ENCODE measurements at regions not wholly inside any gene's neighbourhood (a gene's known extent, or its start where the extent isn't known, plus 50 kb on each side); places are given as distances from the start of the nearest gene placed in this dataset.

DNA sequence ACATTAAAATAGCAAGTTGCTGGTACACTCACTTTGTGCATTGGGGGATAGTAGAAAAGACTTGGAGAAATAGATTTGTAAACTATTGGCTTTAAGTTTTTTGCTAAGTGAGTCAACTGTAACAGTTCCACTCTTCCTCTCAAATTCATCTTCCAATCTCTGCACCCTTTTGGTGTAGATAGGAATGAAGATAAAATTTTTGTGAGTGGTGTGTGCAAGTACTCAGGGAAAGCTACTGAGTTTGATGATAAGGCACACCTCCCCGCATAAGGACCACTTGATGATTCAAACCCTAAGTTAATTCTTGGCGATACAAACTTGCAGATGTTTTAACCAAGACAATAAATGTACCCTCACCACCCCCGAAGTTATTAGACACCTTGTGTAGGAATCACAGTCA is 168.3 kb upstream of the SLITRK1 start:
- DNase-seq (ENCODE audit: low spot score): no peak

- DNase-seq (ENCODE audit: low spot score): no peak
These were observed 167.4 kb upstream of the SLITRK1 start for GRCh38 chr13:84049443-84050219.

GRCh38 chr13:84044805-84045204 is 162.5 kb upstream of the SLITRK1 start:
- no peak for DNase-seq (ENCODE audit: low spot score)

DNA sequence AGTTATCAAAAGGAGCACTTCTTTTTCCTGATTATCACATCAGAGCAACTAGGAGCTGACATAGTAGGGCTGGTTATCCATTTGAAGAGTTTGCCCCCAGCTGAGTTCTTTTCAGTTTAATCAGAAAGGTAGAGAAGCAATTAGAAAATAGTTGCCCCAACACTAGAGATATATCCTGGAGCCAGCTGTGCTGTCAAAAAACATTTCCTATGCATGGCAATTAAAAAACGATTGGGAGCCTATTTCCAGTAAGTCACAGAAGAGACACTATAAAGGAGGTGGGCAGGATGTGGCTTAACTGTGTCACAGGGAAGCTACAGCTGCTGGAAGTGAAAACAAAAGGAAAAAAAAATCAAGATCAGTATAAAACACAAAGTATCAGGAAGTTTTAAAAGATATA is 155.7 kb upstream of the SLITRK1 start:
- DNase-seq (ENCODE audit: low spot score): no peak

DNA sequence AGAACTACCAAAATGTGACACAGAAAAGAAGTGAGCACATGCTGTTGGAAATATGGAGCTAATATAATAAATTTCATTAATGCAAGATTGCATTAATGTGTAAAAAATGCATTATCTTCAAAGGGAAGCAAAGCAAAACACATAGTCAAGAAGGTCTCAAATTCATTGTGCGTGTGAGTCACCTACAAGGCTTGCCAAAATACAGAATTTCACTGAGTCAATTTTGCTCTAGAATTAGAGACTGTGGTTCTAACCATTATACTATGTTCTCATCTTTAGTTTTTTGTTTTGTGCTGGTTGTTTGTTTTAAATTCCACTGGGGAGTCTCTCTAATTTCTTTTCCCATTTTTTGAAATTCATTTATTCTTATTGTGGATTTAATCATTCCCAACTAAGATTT is 149.8 kb upstream of the SLITRK1 start:
- DNase-seq (ENCODE audit: low spot score): no peak

GRCh38 chr13:84031120-84031519 is 148.8 kb upstream of the SLITRK1 start:
- no peak for DNase-seq (ENCODE audit: low spot score)

DNA sequence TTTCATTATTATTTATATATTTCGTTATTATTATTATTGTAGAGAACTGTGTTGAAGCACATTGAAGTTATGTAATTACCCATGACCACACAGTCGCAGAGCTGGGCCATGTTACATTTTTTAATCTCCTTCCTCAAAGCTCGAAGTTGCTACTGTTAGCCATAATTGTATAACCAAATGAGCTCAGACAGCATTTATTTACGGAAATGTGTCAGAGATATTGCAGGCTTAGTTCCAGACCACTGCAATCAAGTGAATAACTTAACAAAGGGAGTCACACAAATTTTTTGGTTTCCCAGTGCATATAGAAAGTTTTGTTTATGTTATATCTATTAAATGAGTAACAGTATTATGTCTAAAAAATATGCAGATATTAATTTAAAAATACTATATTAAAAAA is 147.1 kb upstream of the SLITRK1 start:
- no peak for DNase-seq (ENCODE audit: low spot score)

DNA sequence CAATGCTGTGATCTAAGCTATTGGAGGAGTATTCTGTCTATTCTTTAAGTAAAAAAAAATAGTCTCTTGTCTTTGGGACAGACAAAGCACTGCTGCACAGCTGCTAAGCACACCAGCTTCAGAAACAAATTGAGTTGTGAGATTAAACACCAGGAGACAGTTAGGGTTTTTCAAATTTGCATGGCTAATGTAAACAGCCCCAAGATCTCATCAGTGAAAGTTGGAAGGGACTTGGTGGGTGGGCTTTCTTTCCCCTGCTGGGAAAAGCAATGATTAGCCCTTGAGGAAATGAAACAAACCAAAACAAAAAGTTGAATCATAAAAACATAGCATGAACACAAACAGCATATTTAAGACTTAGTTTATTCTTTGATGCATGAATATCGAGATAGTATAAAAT is 143.6 kb upstream of the SLITRK1 start:
- no peak for DNase-seq (ENCODE audit: low spot score)

DNA sequence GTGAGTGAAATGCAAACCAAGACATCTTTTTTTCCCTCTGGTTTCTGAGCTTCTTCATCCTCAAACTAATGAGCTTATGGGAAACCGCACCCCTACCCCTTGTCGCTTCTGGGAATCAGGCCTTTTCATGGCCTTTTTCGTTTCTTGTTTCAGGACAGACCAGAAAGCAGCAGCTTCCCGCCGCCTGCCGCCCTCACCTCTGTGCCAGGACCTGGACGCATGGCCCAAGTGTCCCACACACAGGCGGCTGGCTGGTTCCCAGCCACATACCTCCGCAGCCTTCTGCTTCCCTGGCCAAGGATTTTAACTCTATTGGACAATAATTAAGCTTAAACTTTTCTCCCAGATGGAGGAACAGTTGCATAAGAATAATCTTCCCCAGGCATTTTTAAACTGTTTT is 114.1 kb upstream of the SLITRK1 start:
- no peak for DNase-seq (ENCODE audit: low spot score)

- DNase-seq (ENCODE audit: low spot score): no peak
These were observed 113.7 kb upstream of the SLITRK1 start for GRCh38 chr13:83995930-83996329.

GRCh38 chr13:83992566-83993358 is 110.5 kb upstream of the SLITRK1 start:
- DNase-seq (ENCODE audit: low spot score): no peak

GRCh38 chr13:83987394-83987793 is 105.1 kb upstream of the SLITRK1 start:
- no peak for DNase-seq (ENCODE audit: low spot score)

GRCh38 chr13:83984793-83985192 is 102.5 kb upstream of the SLITRK1 start:
- DNase-seq (ENCODE audit: low spot score): no peak

- no peak for DNase-seq (ENCODE audit: low spot score)
These were observed 98.1 kb upstream of the SLITRK1 start for GRCh38 chr13:83980331-83980730.

GRCh38 chr13:83975655-83976165 is 93.4 kb upstream of the SLITRK1 start:
- no peak for DNase-seq (ENCODE audit: low spot score)

- DNase-seq (ENCODE audit: low spot score): no peak
These were observed 76.3 kb upstream of the SLITRK1 start for GRCh38 chr13:83958531-83958930.

- no peak for DNase-seq (ENCODE audit: low spot score)
These were observed 72.7 kb upstream of the SLITRK1 start for GRCh38 chr13:83955011-83955410.

DNA sequence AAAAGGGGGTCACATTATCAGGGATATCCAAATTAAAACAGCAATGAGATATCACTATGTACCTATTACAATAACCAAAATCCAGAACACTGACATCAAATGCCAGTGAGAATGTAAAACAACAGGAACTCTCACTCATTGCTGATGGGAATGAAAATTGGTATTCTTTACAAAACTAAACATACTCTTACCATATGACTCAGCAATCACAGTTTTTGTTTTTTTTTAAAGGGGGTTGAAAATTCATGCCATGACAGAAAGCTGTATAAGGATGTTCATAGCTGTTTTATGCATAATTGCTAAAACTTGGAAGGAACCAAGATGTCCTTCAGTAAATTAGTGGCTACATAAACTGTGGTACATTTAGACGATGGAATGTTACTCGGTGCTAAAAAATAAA is 71.6 kb upstream of the SLITRK1 start:
- DNase-seq (ENCODE audit: low spot score): no peak

DNA sequence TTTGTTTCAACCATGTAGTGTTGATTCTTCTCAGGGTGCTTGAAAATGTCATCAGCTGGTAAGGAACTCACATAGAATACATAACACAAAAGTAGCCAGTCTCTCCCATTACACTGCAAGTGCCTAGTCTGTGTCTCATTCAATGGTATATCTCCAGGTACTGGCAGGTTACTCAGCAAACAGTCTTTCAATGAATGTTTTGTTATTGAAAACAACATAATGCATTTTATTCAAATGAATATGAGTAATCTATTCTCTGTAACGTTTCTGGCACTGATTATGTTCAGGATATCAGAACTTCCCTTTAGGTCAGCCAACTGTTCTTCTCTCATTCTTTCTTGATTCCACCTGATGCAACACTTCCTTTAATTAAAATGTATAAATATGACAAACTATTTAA is 68.0 kb upstream of the SLITRK1 start:
- no peak for DNase-seq (ENCODE audit: low spot score)

DNA sequence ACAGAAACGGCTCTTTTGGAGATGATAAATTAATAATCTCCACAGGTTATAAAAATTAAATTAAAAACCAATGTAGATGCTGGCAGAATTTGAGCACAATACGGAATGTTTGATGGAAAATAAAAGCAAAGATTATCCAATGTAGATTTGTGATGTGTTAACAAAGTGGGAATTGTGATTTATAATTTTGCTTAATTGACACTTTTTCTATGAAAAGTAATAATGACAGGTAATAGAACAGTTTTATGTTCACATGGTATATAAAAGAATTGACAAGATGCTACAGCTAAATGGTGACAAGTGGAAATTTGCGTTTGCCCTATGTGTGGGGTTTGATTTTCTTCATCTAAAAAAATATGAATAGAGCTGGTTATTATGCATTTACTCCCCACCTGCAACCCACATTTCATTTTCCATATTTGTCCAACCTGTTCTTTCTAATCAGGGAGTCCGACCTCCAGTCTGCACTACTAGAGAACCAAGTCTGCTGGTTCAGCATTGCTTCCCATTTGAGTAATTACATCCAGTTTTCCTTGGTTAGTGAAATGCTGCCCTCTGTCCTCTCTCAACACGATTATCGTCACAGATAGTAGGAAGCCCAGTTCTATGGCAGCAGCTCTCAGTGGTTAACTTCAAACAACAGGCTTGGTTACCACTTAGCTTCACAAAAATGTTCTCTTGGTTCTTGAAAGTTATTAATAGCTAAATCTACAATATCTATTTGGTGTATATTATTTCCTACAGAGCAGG is 61.4 kb upstream of the SLITRK1 start:
- DNase-seq (ENCODE audit: low spot score): peak; percentile 62

- DNase-seq (ENCODE audit: low spot score): no peak
These were observed 59.5 kb upstream of the SLITRK1 start for GRCh38 chr13:83941701-83942335.

DNA sequence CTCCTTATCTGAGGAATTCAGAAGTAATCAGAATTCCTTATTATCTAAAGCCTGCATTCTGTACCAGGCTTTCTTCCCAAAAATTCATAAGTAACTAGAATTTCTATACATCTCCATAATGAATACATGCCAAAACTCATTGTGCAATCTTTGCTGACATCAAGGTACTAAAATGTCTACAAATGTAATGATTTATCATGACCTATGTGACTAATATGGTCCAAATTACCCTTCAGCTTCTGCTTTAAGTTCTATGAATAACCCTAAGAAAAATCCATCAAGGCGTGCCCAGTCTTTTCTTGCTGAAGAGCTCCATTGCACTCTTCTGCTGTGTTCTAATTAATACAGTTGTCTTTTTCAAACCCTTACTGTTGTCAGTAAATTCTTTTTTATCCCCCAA is 58.5 kb upstream of the SLITRK1 start:
- DNase-seq (ENCODE audit: low spot score): no peak
